ENCODE measurements at regions not wholly inside any gene's neighbourhood (a gene's known extent, or its start where the extent isn't known, plus 50 kb on each side); places are given as distances from the start of the nearest gene placed in this dataset.

DNA sequence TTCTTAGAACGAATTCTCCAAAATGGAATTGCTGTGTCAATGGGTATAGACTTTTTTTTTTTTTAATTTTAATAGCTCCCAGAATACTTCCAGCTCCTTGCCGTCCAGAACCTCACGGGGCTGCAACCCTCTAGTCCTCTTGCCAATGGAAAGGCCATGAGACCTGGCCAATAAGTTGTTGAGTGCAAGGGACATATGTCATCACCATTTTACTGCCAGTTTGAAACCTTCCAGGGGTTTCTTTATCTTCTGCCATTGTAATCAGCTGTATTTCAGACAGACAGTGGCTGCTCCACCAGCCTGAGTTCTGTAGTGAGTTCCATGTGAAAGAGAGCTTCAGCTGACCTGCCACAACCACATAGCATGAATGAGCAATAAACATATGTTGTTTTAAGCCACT lies 95.0 kb upstream of the PTPRG start:
- TF ChIP-seq, protein P1, sequence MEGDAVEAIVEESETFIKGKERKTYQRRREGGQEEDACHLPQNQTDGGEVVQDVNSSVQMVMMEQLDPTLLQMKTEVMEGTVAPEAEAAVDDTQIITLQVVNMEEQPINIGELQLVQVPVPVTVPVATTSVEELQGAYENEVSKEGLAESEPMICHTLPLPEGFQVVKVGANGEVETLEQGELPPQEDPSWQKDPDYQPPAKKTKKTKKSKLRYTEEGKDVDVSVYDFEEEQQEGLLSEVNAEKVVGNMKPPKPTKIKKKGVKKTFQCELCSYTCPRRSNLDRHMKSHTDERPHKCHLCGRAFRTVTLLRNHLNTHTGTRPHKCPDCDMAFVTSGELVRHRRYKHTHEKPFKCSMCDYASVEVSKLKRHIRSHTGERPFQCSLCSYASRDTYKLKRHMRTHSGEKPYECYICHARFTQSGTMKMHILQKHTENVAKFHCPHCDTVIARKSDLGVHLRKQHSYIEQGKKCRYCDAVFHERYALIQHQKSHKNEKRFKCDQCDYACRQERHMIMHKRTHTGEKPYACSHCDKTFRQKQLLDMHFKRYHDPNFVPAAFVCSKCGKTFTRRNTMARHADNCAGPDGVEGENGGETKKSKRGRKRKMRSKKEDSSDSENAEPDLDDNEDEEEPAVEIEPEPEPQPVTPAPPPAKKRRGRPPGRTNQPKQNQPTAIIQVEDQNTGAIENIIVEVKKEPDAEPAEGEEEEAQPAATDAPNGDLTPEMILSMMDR (IDR thresholded peaks at IDR 0.05), result no peak
- TF ChIP-seq EP300 (IDR thresholded peaks at IDR 0.05) (no peak), POLR2AphosphoS5 (IDR thresholded peaks at IDR 0.05) (no peak)

Data from gastroesophageal sphincter (tissue), 3 donors.